K562 (cell line): ENCODE measurements at regions not wholly inside any gene's neighbourhood (a gene's known extent, or its start where the extent isn't known, plus 50 kb on each side); places are given as distances from the start of the nearest gene placed in this dataset.

Experiments
- ADNP ChIP-seq: fragments of 200-800 bp; sonication (Bioruptor generic); IDR thresholded peaks from 2 replicates; pipeline ENCODE4 v1.6.1; 2016; ENCODE audit warnings: missing genetic modification characterization, missing compliant biosample characterization
- ELF1 ChIP-seq: fragments of 200-800 bp; sonication (Bioruptor generic); IDR thresholded peaks from 2 replicates; pipeline ENCODE4 v1.6.1; 2016; ENCODE audit warnings: missing genetic modification characterization, missing compliant biosample characterization
- GTF2E2 ChIP-seq: fragments of 200-800 bp; sonication (Bioruptor generic); IDR thresholded peaks from 2 replicates; pipeline ENCODE4 v1.6.1; 2016; ENCODE audit warnings: missing genetic modification characterization, missing compliant biosample characterization
- SFPQ ChIP-seq: fragments of 200-400 bp; formaldehyde crosslinking; IDR thresholded peaks from 2 replicates; pipeline ENCODE4 v1.6.1; 2017; ENCODE audit warnings: mild to moderate bottlenecking, low read depth, low read length, moderate library complexity
- SIN3A ChIP-seq, 2 experiments: fragments of 150-350 bp in 1 of 2; IDR thresholded peaks; 2 replicates each; pipeline ENCODE4 v1.6.1; 2011 to 2016; ENCODE audit warnings: borderline replicate concordance in 2 of 2, low read depth in 2 of 2, low read length in 2 of 2, mild to moderate bottlenecking in 2 of 2, moderate library complexity in 2 of 2; ENCODE audit not compliant: control insufficient read depth in 1 of 2
- SREBF1 ChIP-seq: fragments of 150-350 bp; IDR thresholded peaks from 2 replicates; pipeline ENCODE4 v1.6.1; 2014; ENCODE audit warnings: antibody characterized with exemption, low read depth, low read length, borderline replicate concordance
- TCF3 ChIP-seq: sonication (generic); formaldehyde crosslinking; IDR thresholded peaks from 2 replicates; pipeline ENCODE4 v1.4.0; 2020; ENCODE audit warnings: mild to moderate bottlenecking, missing genetic modification reagents
- ZBTB33 ChIP-seq: sonication (generic); formaldehyde crosslinking; IDR thresholded peaks from 2 replicates; pipeline ENCODE4 v1.8.1; 2023; ENCODE audit warnings: mild to moderate bottlenecking, missing genetic modification reagents
- ZNF75A ChIP-seq: fragments of 450-650 bp; formaldehyde crosslinking; IDR thresholded peaks from 2 replicates; pipeline ENCODE4 v1.4.0; 2020; ENCODE audit warnings: mild to moderate bottlenecking
- TF ChIP-seq, protein P1 (sequence below), 2 experiments: fragments of 150-350 bp in 1 of 2; IDR thresholded peaks; 2 replicates each; pipeline ENCODE4 v1.6.1; 2012 to 2016; ENCODE audit warnings: low read depth in 2 of 2, low read length in 2 of 2, mild to moderate bottlenecking in 1 of 2, moderate library complexity in 1 of 2

DNA sequence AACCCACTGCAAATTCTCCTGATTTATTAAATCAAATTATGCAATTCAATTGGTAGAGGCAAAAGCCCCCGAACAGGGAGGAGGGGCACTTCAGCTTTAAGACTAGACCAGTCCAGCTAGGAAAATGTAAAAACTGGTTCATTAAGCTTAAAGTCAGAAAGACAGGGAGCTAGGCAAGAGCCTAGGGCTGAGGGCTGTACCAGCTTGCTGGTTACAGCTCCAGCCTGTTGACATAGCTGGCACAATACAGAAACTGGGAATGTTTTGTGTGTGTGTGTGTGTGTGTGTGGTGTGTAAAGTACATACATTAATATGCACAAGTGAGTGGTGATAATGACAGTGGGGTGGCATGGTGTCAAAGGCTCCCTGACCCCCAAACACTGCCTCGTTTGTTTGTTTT, 307.0 kb upstream of the CELF4 start (continued):
- TF ChIP-seq SREBF1 (no peak), ADNP (tag) (no peak), SIN3A (IDR thresholded peaks at IDR 0.05; ENCODE audit: borderline replicate concordance in 2 of 2, control insufficient read depth in 1 of 2, low read depth in 2 of 2, low read length in 2 of 2) (no peak), ZNF75A (CRISPR knock-in tag) (no peak), ELF1 (tag) (no peak), ZBTB33 (CRISPR knock-in tag) (no peak), TCF3 (CRISPR knock-in tag) (no peak), SFPQ (no peak), GTF2E2 (tag) (no peak)
- TF ChIP-seq, protein P1, sequence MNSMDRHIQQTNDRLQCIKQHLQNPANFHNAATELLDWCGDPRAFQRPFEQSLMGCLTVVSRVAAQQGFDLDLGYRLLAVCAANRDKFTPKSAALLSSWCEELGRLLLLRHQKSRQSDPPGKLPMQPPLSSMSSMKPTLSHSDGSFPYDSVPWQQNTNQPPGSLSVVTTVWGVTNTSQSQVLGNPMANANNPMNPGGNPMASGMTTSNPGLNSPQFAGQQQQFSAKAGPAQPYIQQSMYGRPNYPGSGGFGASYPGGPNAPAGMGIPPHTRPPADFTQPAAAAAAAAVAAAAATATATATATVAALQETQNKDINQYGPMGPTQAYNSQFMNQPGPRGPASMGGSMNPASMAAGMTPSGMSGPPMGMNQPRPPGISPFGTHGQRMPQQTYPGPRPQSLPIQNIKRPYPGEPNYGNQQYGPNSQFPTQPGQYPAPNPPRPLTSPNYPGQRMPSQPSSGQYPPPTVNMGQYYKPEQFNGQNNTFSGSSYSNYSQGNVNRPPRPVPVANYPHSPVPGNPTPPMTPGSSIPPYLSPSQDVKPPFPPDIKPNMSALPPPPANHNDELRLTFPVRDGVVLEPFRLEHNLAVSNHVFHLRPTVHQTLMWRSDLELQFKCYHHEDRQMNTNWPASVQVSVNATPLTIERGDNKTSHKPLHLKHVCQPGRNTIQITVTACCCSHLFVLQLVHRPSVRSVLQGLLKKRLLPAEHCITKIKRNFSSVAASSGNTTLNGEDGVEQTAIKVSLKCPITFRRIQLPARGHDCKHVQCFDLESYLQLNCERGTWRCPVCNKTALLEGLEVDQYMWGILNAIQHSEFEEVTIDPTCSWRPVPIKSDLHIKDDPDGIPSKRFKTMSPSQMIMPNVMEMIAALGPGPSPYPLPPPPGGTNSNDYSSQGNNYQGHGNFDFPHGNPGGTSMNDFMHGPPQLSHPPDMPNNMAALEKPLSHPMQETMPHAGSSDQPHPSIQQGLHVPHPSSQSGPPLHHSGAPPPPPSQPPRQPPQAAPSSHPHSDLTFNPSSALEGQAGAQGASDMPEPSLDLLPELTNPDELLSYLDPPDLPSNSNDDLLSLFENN (IDR thresholded peaks at IDR 0.05; ENCODE audit: low read depth in 2 of 2, low read length in 2 of 2), result no peak
